DOHH2 (cell line): ENCODE measurements at regions not wholly inside any gene's neighbourhood (a gene's known extent, or its start where the extent isn't known, plus 50 kb on each side); places are given as distances from the start of the nearest gene placed in this dataset.

ENCODE experiments used
- H3F3A ChIP-seq: fragments of 200-600 bp; sonication (generic), shearing (Covaris generic); 2 replicates; pipeline ENCODE4 v1.6.0; 2016; ENCODE audit warnings: antibody characterized with exemption, mild to moderate bottlenecking; ENCODE audit not compliant: control insufficient read depth, insufficient read depth
- H3K27ac ChIP-seq: fragments of 200-600 bp; sonication (generic); 2 replicates; pipeline ENCODE4 v1.5.1; 2014; ENCODE audit warnings: low read depth, mild to moderate bottlenecking, low read length, moderate library complexity
- H3K27me3 ChIP-seq: fragments of 200-600 bp; sonication (generic); 2 replicates; pipeline ENCODE4 v1.6.1; 2014; ENCODE audit warnings: mild to moderate bottlenecking, low read length, mixed read lengths; ENCODE audit not compliant: control insufficient read depth
- H3K36me3 ChIP-seq: fragments of 200-600 bp; sonication (generic); 2 replicates; pipeline ENCODE4 v1.6.1; 2014; ENCODE audit warnings: mild to moderate bottlenecking, low read length, moderate library complexity, mixed read lengths; ENCODE audit not compliant: control insufficient read depth
- H3K4me1 ChIP-seq: fragments of 200-600 bp; sonication (generic); 2 replicates; pipeline ENCODE4 v1.6.1; 2014; ENCODE audit warnings: mild to moderate bottlenecking, low read length, mixed read lengths; ENCODE audit not compliant: control insufficient read depth
- H3K4me2 ChIP-seq: fragments of 200-600 bp; sonication (generic); 2 replicates; pipeline ENCODE4 v1.6.0; 2014; ENCODE audit warnings: mild to moderate bottlenecking, low read length, moderate library complexity
- H3K4me3 ChIP-seq: fragments of 200-600 bp; sonication (generic); 2 replicates; pipeline ENCODE4 v1.5.1; 2014; ENCODE audit warnings: mild to moderate bottlenecking, low read length, mixed read lengths
- H3K79me2 ChIP-seq: fragments of 200-600 bp; sonication (generic); 2 replicates; pipeline ENCODE4 v1.6.1; 2014; ENCODE audit warnings: mild to moderate bottlenecking, low read length, mixed read lengths; ENCODE audit not compliant: control insufficient read depth
- H3K9me2 ChIP-seq: fragments of 200-600 bp; sonication (generic); replicated peaks from 2 replicates; pipeline ENCODE4 v1.6.1; 2014; ENCODE audit warnings: mild to moderate bottlenecking, low read length, mixed read lengths; ENCODE audit not compliant: control insufficient read depth
- H3K9me3 ChIP-seq: fragments of 200-600 bp; sonication (generic); 2 replicates; pipeline ENCODE4 v1.6.1; 2014; ENCODE audit warnings: antibody characterized with exemption, low read length, mixed read lengths; ENCODE audit not compliant: control insufficient read depth, insufficient read depth
- H4K20me1 ChIP-seq: fragments of 200-600 bp; sonication (generic); 2 replicates; pipeline ENCODE4 v1.6.0; 2014; ENCODE audit warnings: low read depth, mild to moderate bottlenecking, antibody characterized with exemption, low read length, moderate library complexity; ENCODE audit not compliant: control insufficient read depth, insufficient read depth
- EZH2phosphoT487 ChIP-seq: fragments of 200-600 bp; sonication (generic); IDR thresholded peaks from 2 replicates; pipeline ENCODE4 v1.6.1; 2017; ENCODE audit warnings: borderline replicate concordance, mild to moderate bottlenecking, antibody characterized with exemption, low read length, moderate library complexity, mixed read lengths
- TF ChIP-seq, protein P1 (sequence below): fragments of 200-600 bp; sonication (generic); IDR thresholded peaks from one replicate; pipeline ENCODE4 v1.5.1; 2014; ENCODE audit warnings: antibody characterized with exemption, mild to moderate bottlenecking, low read depth, low read length; ENCODE audit not compliant: poor library complexity, severe bottlenecking

DNA sequence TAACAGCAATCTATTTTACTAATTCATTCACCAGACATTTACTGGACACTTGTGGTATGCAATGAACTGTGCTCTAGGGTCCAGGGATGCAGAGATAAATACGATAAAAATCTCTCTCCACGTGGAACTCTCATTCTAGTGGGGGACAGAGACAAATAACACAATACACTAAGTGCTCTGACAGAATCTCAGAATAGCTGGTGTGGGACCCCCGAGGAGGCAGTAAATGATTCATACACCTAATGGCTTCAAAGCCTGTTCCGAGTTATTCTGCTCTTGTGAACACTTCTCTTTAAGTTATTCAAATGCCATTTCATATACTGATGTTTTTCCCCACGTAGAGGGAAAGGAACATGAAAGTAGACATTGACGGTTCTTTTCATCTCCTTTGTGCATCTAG, 302.0 kb upstream of the PDE4D start:
- Histone ChIP-seq H3K27ac (no peak overlapping the region), H3K27me3 (no peaks in the 10 kb centered on the region), H3K9me3 (no peaks in the 10 kb centered on the region), H3K4me2 (no peak overlapping the region), H3K36me3 (no peaks in the 10 kb centered on the region), H3K4me1 (no peaks in the 10 kb centered on the region), H3K4me3 (no peak overlapping the region), H3K79me2 (no peaks in the 10 kb centered on the region), H4K20me1 (no peaks in the 10 kb centered on the region), H3K9me2 (no peaks in the 10 kb centered on the region), H3F3A (no peaks in the 10 kb centered on the region)
- TF ChIP-seq EZH2phosphoT487, result no peak
- TF ChIP-seq, protein P1, sequence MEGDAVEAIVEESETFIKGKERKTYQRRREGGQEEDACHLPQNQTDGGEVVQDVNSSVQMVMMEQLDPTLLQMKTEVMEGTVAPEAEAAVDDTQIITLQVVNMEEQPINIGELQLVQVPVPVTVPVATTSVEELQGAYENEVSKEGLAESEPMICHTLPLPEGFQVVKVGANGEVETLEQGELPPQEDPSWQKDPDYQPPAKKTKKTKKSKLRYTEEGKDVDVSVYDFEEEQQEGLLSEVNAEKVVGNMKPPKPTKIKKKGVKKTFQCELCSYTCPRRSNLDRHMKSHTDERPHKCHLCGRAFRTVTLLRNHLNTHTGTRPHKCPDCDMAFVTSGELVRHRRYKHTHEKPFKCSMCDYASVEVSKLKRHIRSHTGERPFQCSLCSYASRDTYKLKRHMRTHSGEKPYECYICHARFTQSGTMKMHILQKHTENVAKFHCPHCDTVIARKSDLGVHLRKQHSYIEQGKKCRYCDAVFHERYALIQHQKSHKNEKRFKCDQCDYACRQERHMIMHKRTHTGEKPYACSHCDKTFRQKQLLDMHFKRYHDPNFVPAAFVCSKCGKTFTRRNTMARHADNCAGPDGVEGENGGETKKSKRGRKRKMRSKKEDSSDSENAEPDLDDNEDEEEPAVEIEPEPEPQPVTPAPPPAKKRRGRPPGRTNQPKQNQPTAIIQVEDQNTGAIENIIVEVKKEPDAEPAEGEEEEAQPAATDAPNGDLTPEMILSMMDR, result no peak

DNA sequence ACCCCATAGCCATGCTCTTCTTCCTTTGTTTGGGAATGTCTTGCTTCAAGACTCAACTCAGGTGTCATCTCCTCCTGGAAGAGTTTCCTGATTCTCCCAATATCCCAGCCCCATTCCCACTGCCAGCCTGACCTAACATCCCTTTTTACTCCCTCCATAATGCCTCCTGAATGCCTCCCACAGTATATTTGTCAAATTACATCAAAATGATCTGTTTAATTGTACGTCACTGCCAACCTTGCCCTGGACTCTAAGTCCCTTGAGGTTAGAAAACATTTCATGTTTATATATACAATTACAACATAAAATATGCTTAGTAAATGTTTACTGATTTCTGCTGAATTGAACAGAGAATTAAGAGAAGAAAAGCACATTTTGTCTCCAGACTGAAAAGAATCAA, 301.6 kb upstream of the PDE4D start:
- Histone ChIP-seq H3K9me3 (no peaks in the 10 kb centered on the region), H4K20me1 (no peaks in the 10 kb centered on the region), H3K4me3 (no peak overlapping the region), H3K4me1 (no peaks in the 10 kb centered on the region), H3K36me3 (no peaks in the 10 kb centered on the region), H3K79me2 (no peaks in the 10 kb centered on the region), H3K4me2 (no peak overlapping the region), H3F3A (no peaks in the 10 kb centered on the region), H3K9me2 (no peaks in the 10 kb centered on the region), H3K27ac (no peak overlapping the region), H3K27me3 (no peaks in the 10 kb centered on the region)
- TF ChIP-seq, protein P1, result no peak
- no peak for TF ChIP-seq EZH2phosphoT487

DNA sequence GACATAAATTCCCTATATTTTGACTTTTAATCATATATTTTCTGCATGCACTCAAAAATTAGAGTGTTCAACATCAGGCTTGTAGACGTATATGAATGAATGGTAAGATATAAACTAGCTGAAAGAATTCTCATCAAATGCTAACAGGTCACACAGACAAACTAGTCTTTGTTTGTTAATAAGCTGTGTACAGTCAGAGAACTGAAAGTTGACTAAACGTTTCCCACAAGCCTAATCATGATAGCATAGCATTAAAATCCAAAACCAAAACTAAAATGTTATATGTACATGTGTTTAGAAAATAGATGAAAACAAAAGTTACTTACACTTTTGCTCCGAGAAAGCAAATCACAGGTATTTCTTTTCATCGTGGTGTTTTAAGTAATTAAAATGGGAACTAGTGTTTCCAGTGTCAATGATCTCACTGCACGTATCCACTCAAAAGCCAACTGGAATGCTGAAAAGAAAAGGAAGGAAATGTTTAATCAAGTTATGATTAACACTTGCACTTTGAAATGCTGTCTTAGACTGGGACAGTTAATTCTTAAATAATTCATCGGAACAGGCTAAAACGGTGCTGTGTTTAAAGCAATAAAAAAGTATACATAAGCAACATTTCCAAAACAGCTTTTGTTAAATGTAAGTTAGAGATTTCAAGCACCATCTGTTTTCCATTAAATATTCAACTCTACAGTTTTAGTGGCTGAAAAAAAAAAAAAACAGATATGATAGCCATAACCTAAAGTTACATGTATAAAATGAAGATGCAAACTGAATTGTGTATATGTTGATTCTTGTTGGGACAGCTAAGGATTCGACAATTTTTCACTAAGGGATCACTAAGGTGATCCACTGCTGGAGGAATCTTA, 291.9 kb upstream of the PDE4D start:
- Histone ChIP-seq H3K4me1 (no peaks in the 10 kb centered on the region), H3K4me2 (no peak overlapping the region), H3K27me3 (peaks cover 2% of the 10 kb centered on the region; the same call in 1 of the 2 replicates), H4K20me1 (no peaks in the 10 kb centered on the region), H3F3A (no peaks in the 10 kb centered on the region), H3K27ac (no peak overlapping the region), H3K79me2 (no peaks in the 10 kb centered on the region), H3K9me2 (no peaks in the 10 kb centered on the region), H3K9me3 (no peaks in the 10 kb centered on the region), H3K4me3 (no peak overlapping the region), H3K36me3 (no peaks in the 10 kb centered on the region)
- TF ChIP-seq, protein P1, result no peak
- no peak for TF ChIP-seq EZH2phosphoT487
